Fibroblast of pulmonary artery (primary cell): ENCODE measurements at regions not wholly inside any gene's neighbourhood (a gene's known extent, or its start where the extent isn't known, plus 50 kb on each side); places are given as distances from the start of the nearest gene placed in this dataset.

Experiments used
- DNase-seq: peaks from one replicate; pipeline ENCODE4 v3.0.0-alpha.2; 2010; ENCODE audit warnings: low read depth
- H3K4me3 ChIP-seq: replicated peaks from 2 replicates; pipeline ENCODE4 v1.5.1; 2011; ENCODE audit warnings: low read depth, mild to moderate bottlenecking, control low read depth, low read length, moderate library complexity
- CTCF ChIP-seq: IDR thresholded peaks from 2 replicates; pipeline ENCODE4 v1.5.1; 2011; ENCODE audit warnings: mild to moderate bottlenecking, control low read depth, low read length, inconsistent platforms; ENCODE audit errors: missing control alignments

GRCh38 chrX:113770806-113771205 lies 813.1 kb upstream of the HTR2C start:
- peak; percentile 7 for DNase-seq
- H3K4me3 ChIP-seq = no peak overlapping the region
- TF ChIP-seq CTCF = no peak

DNA sequence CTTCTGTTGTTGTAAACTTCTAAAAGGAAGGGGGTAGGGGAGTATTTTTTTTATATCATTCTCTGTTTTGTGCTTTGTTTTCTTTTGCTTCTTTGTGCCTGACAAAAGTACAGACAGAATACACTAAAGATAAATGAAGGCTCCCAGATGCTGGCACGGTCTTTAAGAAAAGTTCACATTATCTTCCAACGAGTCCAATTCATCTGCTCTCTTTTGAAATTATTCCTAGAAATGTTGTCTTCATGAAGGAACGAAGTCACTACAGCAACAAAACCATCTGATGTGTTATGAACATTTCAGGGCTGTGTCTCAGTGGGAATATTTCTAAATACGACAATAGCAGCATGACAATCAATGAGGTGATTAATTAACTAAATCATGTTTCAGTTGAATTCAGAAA lies 813.8 kb upstream of the HTR2C start:
- no peak overlapping the region for H3K4me3 ChIP-seq
- DNase-seq = no peak
- no peak for TF ChIP-seq CTCF

DNA sequence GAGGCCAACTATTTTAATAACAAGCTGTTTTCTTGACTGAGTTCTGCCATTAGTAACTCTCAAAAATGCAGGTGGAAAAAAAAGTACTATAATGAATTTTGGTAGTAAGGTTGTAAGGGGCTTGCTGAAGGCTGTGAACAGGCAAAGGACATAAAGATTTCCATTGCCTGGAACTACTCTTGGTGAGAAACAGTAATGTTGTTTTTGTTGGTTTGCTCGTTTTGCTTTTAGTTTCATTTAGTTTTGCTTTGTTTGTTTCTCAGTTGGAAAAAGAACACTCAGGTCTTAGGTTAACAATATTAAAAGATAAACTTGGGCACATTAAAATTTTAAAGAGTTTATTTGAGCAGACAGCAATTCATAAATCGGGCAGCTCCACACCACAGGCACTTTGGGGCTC lies 824.5 kb upstream of the HTR2C start:
- no peak overlapping the region for H3K4me3 ChIP-seq
- no peak for TF ChIP-seq CTCF
- no peak for DNase-seq

DNA sequence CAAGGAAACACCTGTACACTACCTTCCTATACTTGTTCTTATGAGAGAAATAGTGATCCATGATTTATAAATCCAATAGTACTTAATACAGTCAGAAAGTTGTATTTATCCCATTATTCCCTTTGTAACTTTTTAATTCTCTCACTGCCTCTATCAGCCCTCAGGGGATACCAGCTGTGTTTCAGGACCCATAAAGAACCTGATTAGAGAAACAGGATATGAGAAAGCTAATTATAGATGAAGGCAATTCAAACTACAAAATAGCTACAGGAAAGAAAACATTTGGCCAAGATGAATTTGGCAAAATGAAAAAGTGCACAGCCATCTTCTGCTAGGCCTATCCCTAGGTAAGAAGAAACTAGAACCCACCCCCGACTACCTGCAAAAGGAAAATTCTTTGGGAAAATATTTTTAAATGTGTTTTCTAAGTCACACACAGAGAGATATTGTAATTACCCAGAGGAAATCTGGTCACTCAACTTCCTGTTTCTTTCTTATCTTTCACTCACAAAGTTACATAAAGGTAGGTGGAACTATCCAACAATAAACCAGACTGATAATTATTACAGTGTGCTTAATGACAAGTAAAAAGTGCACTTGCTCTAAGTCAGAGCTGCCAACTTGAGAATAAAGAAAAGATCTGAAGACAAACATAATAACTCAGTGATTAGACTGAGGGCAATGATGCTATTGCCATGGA lies 836.5 kb upstream of the HTR2C start:
- no peak for DNase-seq
- H3K4me3 ChIP-seq = no peak overlapping the region
- TF ChIP-seq CTCF = no peak

DNA sequence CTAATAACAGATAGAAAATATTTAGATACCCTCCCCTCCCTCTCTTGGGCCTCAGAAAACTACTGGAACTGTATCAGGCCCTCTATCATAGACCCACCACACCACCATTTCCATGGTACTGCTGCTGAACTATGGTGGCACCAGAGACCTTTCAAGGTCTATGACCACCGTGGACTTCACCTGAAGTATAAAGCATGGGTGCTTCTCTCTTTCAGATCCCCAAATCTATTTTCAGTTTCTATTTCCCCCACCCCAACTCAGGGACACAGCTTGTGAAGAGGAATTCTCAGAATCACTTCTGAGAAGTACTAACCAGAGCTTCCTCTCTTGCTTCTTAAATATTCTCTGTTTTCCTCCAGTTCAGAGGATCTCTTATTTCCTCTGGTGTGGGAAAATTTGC lies 840.8 kb upstream of the HTR2C start:
- TF ChIP-seq CTCF = no peak
- no peak overlapping the region for H3K4me3 ChIP-seq
- no peak for DNase-seq

DNA sequence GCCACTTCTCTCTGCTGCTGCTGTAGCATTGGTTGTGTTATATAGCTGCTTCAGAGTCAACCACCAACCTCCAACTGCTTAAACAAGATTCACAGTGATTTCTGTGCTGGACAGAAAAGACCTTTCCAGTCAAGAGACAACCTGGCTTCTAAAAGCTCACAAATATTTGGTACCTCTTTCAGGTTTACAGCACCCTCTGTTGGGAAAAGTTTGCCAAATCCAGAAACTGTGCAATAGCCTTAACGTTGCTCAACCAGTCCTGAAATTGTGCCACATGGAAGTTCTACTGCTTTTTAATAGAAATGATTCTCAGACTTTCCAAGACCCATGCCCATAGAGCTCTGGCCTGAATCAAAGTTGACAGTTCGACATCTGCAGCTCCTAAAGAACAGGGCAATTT lies 842.1 kb upstream of the HTR2C start:
- DNase-seq = peak; percentile 55
- TF ChIP-seq CTCF = peak; percentile 37
- H3K4me3 ChIP-seq = no peak overlapping the region

GRCh38 chrX:113728937-113729336 lies 854.9 kb upstream of the HTR2C start:
- no peak for TF ChIP-seq CTCF
- DNase-seq = no peak
- H3K4me3 ChIP-seq = no peak overlapping the region
